Thoracic aorta (tissue), 2 donors: ENCODE measurements at regions not wholly inside any gene's neighbourhood (a gene's known extent, or its start where the extent isn't known, plus 50 kb on each side); places are given as distances from the start of the nearest gene placed in this dataset.
"Not testable (repeated sequence)": the region's sequence is repeated elsewhere in the genome, so short reads cannot be mapped to it uniquely, and the experiment has no call there.

ENCODE experiments used
- ATAC-seq: fragments of 150-250 bp; one replicate; pipeline ENCODE4 v1.8.0; 2017; ENCODE audit warnings: low read depth; ENCODE audit not compliant: insufficient number of reproducible peaks, low FRiP score
- DNase-seq: peaks from one replicate; pipeline ENCODE4 v3.0.0-alpha.2; 2020; ENCODE audit warnings: low spot score
- H3K27ac ChIP-seq, 2 donors: fragments of 200-600 bp; sonication (generic); 1 replicate in 1 of 2; 2 replicates in 1 of 2; pipeline ENCODE4 v1.5.1; 2016; ENCODE audit warnings: mild to moderate bottlenecking in 2 of 2, moderate library complexity in 2 of 2
- H3K27me3 ChIP-seq: fragments of 200-600 bp; sonication (generic); replicated peaks from 2 replicates; pipeline ENCODE4 v1.6.0; 2016; ENCODE audit warnings: mild to moderate bottlenecking; ENCODE audit not compliant: insufficient read depth
- H3K36me3 ChIP-seq: fragments of 200-600 bp; sonication (generic); one replicate; pipeline ENCODE4 v1.5.1; 2016
- H3K4me1 ChIP-seq, 2 donors: fragments of 200-600 bp; sonication (generic); 1 replicate in 1 of 2; 2 replicates in 1 of 2; pipeline versions ENCODE4 v1.5.1 to v1.6.0; 2016; ENCODE audit warnings: low read depth in 2 of 2, mild to moderate bottlenecking in 1 of 2; ENCODE audit not compliant: control insufficient read depth in 1 of 2
- H3K4me3 ChIP-seq: fragments of 200-600 bp; sonication (generic); 2 replicates; pipeline ENCODE4 v1.5.1; 2016; ENCODE audit warnings: mild to moderate bottlenecking
- H3K9me3 ChIP-seq: fragments of 200-600 bp; sonication (generic); 2 replicates; pipeline ENCODE4 v1.5.1; 2016
- TF ChIP-seq, protein P1 (sequence below): fragments of 200-600 bp; sonication (generic); IDR thresholded peaks from one replicate; pipeline ENCODE4 v1.5.1; 2019; ENCODE audit warnings: antibody characterized with exemption

DNA sequence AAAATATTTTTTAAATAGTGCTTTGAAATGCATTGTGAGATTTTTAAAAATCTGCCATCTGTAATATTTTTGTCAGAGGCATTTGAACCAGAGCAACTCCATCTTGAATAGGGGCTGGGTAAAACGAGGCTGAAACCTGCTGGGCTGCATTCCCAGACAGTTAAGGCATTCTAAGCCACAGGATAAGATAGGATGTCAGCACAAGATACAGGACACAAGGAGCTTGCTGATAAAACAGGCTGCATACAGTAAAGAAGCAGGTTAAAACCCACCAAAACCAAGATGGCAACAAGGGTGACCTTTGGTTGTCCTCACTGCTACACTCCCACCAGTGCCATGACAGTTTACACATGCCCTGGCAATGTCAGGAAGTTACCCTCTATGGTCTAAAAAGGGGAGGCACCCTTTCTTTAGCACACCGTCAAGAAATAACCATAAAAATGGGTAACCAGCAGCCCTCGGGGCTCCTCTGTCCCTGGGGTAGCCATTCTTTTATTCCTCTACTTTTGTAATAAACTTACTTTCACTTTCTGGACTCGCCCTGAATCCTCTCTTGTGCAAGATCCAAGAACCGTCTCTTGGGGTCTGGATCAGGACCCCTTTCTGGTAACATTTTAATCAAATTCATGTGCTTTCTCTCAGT is 273.7 kb downstream of the SEMA3D start:
- Histone ChIP-seq H3K4me3 (no peak overlapping the region), H3K27me3 (no peaks in the 10 kb centered on the region), H3K9me3 (no peaks in the 10 kb centered on the region), H3K4me1 (peaks cover 0 to 3% of the 10 kb centered on the region in 2 donors), H3K27ac (no peak overlapping the region), H3K36me3 (no peaks in the 10 kb centered on the region)
- DNase-seq = no peak
- ATAC-seq = no peak
- TF ChIP-seq, protein P1, sequence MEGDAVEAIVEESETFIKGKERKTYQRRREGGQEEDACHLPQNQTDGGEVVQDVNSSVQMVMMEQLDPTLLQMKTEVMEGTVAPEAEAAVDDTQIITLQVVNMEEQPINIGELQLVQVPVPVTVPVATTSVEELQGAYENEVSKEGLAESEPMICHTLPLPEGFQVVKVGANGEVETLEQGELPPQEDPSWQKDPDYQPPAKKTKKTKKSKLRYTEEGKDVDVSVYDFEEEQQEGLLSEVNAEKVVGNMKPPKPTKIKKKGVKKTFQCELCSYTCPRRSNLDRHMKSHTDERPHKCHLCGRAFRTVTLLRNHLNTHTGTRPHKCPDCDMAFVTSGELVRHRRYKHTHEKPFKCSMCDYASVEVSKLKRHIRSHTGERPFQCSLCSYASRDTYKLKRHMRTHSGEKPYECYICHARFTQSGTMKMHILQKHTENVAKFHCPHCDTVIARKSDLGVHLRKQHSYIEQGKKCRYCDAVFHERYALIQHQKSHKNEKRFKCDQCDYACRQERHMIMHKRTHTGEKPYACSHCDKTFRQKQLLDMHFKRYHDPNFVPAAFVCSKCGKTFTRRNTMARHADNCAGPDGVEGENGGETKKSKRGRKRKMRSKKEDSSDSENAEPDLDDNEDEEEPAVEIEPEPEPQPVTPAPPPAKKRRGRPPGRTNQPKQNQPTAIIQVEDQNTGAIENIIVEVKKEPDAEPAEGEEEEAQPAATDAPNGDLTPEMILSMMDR = no peak

DNA sequence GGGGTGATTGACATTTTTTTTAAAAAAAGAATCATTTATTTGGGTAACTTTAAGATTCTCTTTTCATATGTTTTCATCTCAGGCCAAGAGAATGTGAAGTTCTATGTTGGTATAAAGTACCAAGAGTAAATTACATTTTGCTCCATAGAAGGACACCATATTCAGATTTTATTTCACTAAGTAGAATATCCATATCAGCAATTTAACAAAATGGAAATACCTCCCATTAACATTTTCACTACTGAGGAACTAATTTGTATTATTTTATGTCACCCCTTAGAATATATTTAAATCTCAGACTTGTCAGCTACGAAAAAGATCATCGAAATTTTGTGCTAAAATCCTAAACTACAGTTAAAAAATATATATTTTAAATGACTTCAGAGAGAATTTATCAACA is 274.3 kb downstream of the SEMA3D start:
- H3K27ac ChIP-seq = no peak overlapping the region
- no peak for DNase-seq
- no peaks in the 10 kb centered on the region for H3K36me3 ChIP-seq
- no peak for ATAC-seq
- TF ChIP-seq, protein P1 = no peak
- H3K27me3 ChIP-seq = no peaks in the 10 kb centered on the region
- no peaks in the 10 kb centered on the region for H3K9me3 ChIP-seq
- peaks cover 0 to 3% of the 10 kb centered on the region in 2 donors for H3K4me1 ChIP-seq
- H3K4me3 ChIP-seq = no peak overlapping the region

DNA sequence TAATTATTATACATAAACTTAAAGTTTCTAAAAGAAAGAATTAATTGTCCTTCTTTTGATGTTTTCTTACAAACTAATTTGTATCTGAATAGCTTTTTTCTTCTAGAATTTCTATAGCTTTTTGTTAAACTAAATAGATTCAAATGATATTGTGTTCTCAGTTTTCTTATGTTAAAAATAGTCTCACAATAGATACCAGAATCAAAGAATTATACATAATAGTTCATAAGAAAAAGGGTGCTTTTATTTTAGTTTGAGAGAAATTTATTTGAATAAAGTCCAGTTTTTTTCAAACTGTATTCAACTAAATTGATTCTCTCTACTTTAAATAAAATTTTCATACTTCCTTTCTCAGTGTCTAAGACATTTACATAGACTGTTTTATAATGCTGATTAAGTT is 274.8 kb downstream of the SEMA3D start:
- Histone ChIP-seq H3K27me3 (no peaks in the 10 kb centered on the region), H3K27ac (no peak overlapping the region), H3K36me3 (no peaks in the 10 kb centered on the region), H3K9me3 (no peaks in the 10 kb centered on the region), H3K4me1 (peaks cover 0 to 3% of the 10 kb centered on the region in 2 donors), H3K4me3 (no peak overlapping the region)
- DNase-seq (no peak), ATAC-seq (no peak)
- TF ChIP-seq, protein P1 = no peak

DNA sequence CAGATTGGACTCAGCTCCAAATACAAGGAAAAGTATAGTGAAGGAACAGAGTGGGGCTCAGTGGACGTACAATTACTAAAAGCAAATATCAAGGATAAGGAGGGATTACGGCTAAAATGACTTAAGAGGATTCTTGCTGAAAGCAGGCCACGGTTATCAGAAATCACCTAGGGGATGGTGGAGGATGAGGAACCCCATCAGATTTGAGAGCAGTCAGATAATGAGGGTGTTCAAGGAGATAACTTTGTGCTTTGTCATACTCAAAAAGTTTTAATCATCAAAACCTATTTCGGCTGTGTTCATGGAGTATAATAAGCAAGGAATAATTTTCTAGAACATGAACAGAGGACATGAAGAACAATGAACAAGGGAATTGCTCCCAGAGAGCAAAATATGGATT is 275.8 kb downstream of the SEMA3D start:
- TF ChIP-seq, protein P1 = no peak
- DNase-seq = no peak
- no peaks in the 10 kb centered on the region for H3K27me3 ChIP-seq
- no peak for ATAC-seq
- no peak overlapping the region for H3K27ac ChIP-seq
- no peak overlapping the region for H3K4me3 ChIP-seq
- H3K36me3 ChIP-seq = no peaks in the 10 kb centered on the region
- H3K4me1 ChIP-seq = peaks cover 0 to 3% of the 10 kb centered on the region in 2 donors
- no peaks in the 10 kb centered on the region for H3K9me3 ChIP-seq

DNA sequence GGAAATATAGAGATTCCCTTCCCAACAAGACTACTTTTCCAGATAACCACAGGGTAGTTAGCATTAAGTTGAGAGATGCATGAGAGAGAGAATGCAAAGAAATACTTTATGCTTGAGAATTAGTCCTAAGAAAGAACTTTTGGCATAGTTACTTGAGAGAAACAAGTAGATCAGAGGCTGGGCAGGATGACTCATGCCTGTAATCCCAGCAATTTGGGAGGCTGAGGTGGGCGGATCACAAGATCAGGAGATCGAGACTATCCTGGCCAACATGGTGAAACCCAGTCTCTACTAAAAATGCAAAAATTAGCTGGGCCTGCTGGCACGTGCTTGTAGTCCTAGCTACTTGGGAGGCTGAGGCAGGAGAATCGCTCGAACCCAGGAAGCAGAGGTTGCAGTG is 276.5 kb downstream of the SEMA3D start:
- not testable (repeated sequence) for ATAC-seq, H3K4me3 ChIP-seq, H3K27ac ChIP-seq, H3K27me3 ChIP-seq, H3K4me1 ChIP-seq, DNase-seq, H3K36me3 ChIP-seq, H3K9me3 ChIP-seq
